HS-27A (cell line): ENCODE measurements at regions not wholly inside any gene's neighbourhood (a gene's known extent, or its start where the extent isn't known, plus 50 kb on each side); places are given as distances from the start of the nearest gene placed in this dataset.
"Not testable (repeated sequence)": the region's sequence is repeated elsewhere in the genome, so short reads cannot be mapped to it uniquely, and the experiment has no call there.

Source experiments
- DNase-seq: peaks from one replicate; pipeline ENCODE4 v3.0.0-alpha.2; 2012; ENCODE audit warnings: low read depth, missing footprints

GRCh38 chr11:81986556-81987161, 747.0 kb downstream of the FAM181B start:
- no peak for DNase-seq

DNA sequence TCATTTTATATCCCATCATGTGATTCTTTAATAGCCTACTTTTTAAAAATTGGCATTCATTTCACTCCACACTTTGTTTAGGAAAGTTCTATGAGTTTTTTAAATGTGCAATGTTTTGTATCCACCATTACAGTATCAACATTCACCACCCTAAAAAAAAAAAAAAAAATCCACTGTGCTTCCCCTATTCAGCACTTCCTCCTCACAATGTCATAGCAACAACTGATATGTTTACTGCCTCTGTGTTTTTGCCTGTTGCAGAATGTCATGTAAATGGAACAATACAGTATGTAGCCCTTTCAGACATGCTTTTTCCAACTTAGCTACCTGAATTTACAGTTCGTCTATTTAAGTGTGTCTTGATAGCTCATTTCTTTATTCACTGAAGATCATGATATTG, 754.2 kb downstream of the FAM181B start:
- no peak for DNase-seq

GRCh38 chr11:81975261-81975900, 758.3 kb downstream of the FAM181B start:
- DNase-seq, result no peak

DNA sequence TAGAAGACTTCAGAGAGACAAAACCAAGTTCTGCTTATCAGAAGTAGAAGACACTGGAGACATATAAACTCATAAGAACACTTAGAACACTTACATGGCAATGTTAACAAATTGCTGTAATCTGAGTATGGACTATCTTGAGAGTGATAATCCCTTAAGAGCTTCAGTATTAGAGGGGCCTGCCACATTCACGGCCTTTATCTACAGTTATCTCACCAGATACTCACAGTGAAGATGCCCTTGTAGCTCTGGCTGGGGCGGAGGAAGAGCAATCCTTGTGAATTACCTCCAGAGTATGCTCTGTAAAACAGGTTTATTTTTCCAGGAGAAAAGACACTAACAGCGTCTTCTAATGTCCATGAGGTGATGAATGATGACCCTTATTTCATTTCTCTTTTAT, 762.8 kb downstream of the FAM181B start:
- no peak for DNase-seq

DNA sequence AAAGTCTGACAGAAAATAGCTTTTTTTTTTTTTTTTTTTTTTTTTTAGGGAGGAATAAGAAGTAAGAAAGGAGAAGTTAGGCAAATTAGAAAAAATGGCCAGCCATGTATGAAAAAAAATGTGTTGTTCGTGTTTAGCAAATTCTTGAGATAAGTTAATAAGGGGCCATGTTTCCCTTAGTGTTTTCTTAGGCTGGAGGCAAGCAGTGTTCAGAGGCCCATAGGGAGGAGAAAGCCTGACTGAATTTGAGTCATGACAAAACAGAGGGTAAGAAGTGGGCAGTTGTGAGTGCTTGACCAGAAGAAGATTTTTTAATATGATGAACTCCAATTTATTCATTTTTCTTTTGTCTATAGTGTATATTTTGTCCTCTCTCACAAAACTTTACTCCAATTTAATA, 766.4 kb downstream of the FAM181B start:
- DNase-seq, result no peak

GRCh38 chr11:81966340-81966739, 767.3 kb downstream of the FAM181B start:
- no peak for DNase-seq

- no peak for DNase-seq
Measured at GRCh38 chr11:81963018-81963417, 770.6 kb downstream of the FAM181B start.

DNA sequence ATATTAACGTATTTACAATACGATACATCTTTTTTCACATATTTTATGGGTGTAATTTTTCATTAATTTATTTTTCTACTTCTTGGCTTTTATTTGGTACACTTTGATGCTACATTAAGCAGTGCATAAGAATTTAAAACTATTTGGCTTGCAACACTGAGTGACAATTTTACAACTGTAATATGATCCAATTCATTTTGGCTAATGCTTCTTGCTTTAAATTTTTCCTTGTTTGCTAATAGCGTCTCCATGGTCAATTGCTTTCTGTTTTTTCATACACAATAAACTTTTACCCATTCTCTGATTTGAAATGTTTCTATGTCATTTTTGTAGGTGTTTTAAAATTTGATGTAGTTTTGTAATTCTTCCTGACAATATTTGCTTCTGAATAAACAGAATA, 773.2 kb downstream of the FAM181B start:
- no peak for DNase-seq

DNA sequence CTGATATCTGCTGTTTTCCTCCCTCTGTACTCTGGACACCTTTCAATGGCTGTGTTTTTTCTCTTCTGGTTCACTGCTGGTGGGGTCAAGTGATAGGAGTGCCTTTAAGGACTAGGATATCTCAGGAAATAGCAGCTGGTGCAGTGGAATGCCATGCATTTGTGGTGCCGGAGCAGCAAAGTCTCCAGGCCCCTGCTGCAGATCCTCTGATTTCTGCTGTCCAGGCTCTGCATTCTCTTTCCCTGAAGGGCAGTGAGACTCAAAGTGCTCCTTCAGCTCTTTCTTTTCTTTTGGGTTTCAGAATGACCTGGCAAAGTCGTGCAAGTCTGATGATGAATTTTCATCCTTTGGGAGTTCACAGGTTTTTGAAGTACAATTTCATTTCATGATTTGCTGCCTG, 774.3 kb downstream of the FAM181B start:
- DNase-seq, result no peak

GRCh38 chr11:81954301-81954700, 779.4 kb downstream of the FAM181B start:
- not testable (repeated sequence) for DNase-seq

GRCh38 chr11:81946831-81947230, 786.8 kb downstream of the FAM181B start:
- no peak for DNase-seq

DNA sequence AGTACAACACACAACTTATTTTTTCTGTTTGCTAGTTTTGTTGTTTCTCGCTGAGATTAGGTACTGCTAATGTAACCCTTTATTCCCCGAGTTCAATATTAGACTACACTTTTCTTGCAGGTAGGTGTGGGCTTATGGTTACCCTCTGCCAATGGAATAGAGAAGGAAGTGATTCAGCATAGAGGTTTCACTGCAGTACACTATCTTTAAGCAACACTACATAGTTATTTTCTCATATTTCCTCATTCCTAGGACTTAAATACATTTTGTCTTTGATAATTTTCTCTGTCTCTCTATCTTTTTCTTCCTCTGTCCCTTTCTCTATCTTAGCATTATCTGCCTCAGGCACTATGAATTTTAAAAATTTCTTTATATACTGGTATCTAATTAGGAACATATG, 791.0 kb downstream of the FAM181B start:
- DNase-seq, result no peak

- DNase-seq, result no peak
Measured at GRCh38 chr11:81941998-81942397, 791.7 kb downstream of the FAM181B start.

- no peak for DNase-seq
Measured at GRCh38 chr11:81932303-81932702, 801.4 kb downstream of the FAM181B start.

- DNase-seq, result no peak
Measured at GRCh38 chr11:81920205-81920604, 813.5 kb downstream of the FAM181B start.

GRCh38 chr11:81916451-81916850, 817.2 kb downstream of the FAM181B start:
- no peak for DNase-seq

DNA sequence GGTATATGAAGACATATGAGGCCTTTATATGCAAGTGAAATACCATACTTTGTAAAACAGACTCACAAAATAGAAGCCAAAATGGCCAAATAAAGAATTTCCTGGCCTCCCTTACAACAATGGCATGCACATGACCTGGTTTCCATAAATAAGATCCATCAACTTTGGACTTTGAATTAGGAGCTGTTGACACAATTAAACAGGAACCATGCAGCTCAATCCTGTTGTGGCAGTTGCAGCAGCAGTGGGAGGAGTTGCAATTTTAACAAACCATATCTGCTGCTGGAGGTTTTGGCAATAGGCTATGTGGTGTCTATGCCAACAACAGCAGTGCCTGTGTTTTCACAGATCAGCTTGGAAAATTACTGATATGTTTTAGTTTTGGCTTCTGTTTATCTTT, 818.6 kb downstream of the FAM181B start:
- DNase-seq, result no peak

DNA sequence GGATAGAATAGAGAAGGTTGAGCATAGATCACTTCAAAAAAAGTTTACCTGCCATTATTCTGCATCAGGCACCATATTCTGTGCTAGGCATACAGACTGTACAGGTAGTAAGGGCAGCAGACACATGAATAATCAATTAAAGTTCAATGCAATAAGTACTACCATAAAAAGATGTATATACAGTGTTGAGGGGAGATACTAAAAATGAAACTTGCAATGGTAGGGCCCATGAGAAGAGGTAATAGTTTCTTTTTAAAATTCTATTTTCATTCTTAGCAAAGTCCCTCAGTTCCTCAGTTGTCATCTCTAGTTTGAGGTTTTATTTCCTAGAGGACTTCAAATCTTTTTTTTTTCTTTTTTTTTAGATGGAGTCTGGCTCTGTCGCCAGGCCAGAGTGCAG, 819.9 kb downstream of the FAM181B start:
- DNase-seq, result no peak

DNA sequence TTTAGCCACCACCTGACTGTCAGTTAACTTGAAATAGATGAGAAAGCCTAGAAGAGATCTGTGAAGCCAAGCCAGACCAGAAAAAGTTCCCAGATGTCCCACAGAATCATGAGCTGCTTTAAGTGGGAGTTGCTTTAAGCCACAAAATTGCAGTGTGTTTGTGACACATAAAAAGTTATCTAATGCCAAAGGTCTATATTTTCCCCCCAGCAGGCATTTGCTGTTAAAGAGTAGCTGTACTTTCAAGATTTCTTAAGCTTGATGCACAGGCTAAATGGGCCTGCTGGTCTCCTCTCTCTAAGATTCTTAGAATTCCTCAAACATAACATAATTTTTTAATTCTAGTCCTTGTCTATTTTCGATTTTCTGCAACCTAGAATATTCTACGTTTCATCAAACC, 825.7 kb downstream of the FAM181B start:
- DNase-seq, result no peak

DNA sequence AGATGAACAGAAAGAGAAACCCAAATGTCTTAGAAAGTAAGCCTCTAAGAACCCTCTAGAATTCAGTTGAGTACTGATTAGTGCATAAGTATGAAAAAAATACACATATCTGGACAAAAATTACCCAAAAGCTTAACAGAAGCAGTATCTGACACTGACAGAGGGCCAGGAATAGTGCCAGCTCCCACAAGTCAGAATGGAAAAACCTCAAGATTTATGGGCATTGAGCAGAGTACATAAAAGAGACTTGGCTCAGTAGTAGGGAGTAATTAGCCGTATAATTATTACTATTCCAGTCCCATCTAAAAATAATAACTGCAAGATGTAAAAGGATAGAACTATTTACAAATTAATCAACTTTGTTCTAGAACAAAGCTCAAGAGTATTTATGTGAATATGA, 834.5 kb downstream of the FAM181B start:
- no peak for DNase-seq

GRCh38 chr11:81897639-81898038, 836.0 kb downstream of the FAM181B start:
- DNase-seq, result no peak

- no peak for DNase-seq
Measured at GRCh38 chr11:81895258-81895657, 838.4 kb downstream of the FAM181B start.

- no peak for DNase-seq
Measured at GRCh38 chr11:81892770-81893635, 840.7 kb downstream of the FAM181B start.
